ENCODE measurements at regions not wholly inside any gene's neighbourhood (a gene's known extent, or its start where the extent isn't known, plus 50 kb on each side); places are given as distances from the start of the nearest gene placed in this dataset.

- TF ChIP-seq CTCF (IDR thresholded peaks at IDR 0.05) = no peak
- no peak for TF ChIP-seq POLR2A (IDR thresholded peaks at IDR 0.05)
- no peak for TF ChIP-seq EP300 (IDR thresholded peaks at IDR 0.05)
Measured at GRCh38 chr1:53394306-53394705, 64.9 kb upstream of the DMRTB1 start.

All from tibial nerve (tissue), 4 donors.